IPS DF 6.9 (cell line): ENCODE measurements at regions not wholly inside any gene's neighbourhood (a gene's known extent, or its start where the extent isn't known, plus 50 kb on each side); places are given as distances from the start of the nearest gene placed in this dataset.

Experiments used
- DNase-seq: peaks from one replicate; pipeline ENCODE4 v3.0.0-alpha.2; 2013; ENCODE audit warnings: low read depth, low spot score
- H3K27ac ChIP-seq: one replicate; pipeline ENCODE4 v1.5.1; 2013; ENCODE audit warnings: low read length, control low read depth
- H3K27me3 ChIP-seq: 2 replicates; pipeline ENCODE4 v1.6.1; 2013; ENCODE audit warnings: mild to moderate bottlenecking, low read length; ENCODE audit not compliant: control insufficient read depth, insufficient read depth
- H3K36me3 ChIP-seq: 2 replicates; pipeline ENCODE4 v1.6.1; 2013; ENCODE audit warnings: low read length; ENCODE audit not compliant: control insufficient read depth, insufficient read depth
- H3K4me1 ChIP-seq: 2 replicates; pipeline ENCODE4 v1.6.1; 2013; ENCODE audit warnings: low read length; ENCODE audit not compliant: control insufficient read depth, insufficient read depth
- H3K4me3 ChIP-seq: 2 replicates; pipeline ENCODE4 v1.5.1; 2013; ENCODE audit warnings: mild to moderate bottlenecking, low read length
- H3K9me3 ChIP-seq: 2 replicates; pipeline ENCODE4 v1.6.1; 2013; ENCODE audit warnings: low read length, inconsistent platforms; ENCODE audit not compliant: control insufficient read depth, insufficient read depth
- WGBS: extraction: QIAGEN DNeasy Blood & Tissue Kit; methylation state at CpG from one replicate; pipeline ENCODE4 v1.1.7; 2013; ENCODE audit warnings: mixed read lengths, missing lambda C conversion rate; ENCODE audit not compliant: insufficient read length, insufficient coverage; 5-methylcytosine and 5-hydroxymethylcytosine counted together

DNA sequence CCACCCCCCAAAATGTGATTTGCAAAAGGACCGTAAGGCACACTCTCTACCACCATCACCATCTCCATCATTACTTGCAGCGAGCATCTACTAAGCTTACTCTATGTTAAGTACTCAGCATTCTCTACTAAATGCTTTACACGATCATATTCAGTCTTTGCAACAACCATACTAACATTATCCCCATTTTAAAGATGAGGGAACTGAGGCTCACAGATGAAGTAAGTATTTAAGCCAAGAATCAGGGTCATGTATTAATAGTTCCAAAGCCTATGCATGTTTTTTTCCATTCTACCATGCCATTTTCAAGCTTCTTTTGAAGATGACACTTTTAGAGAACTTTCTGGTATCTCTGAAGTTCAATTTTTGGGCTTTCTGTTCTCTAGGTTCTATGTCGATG, 121.7 kb upstream of the ANKRD55 start:
- H3K27me3 ChIP-seq: no peaks in the 10 kb centered on the region
- H3K4me3 ChIP-seq: no peak overlapping the region
- no peaks in the 10 kb centered on the region for H3K36me3 ChIP-seq
- no CpG with 5 or more reads among the region's 4 CpGs for WGBS
- no peak overlapping the region for H3K27ac ChIP-seq
- H3K9me3 ChIP-seq: no peaks in the 10 kb centered on the region
- DNase-seq: no peak
- no peaks in the 10 kb centered on the region for H3K4me1 ChIP-seq

DNA sequence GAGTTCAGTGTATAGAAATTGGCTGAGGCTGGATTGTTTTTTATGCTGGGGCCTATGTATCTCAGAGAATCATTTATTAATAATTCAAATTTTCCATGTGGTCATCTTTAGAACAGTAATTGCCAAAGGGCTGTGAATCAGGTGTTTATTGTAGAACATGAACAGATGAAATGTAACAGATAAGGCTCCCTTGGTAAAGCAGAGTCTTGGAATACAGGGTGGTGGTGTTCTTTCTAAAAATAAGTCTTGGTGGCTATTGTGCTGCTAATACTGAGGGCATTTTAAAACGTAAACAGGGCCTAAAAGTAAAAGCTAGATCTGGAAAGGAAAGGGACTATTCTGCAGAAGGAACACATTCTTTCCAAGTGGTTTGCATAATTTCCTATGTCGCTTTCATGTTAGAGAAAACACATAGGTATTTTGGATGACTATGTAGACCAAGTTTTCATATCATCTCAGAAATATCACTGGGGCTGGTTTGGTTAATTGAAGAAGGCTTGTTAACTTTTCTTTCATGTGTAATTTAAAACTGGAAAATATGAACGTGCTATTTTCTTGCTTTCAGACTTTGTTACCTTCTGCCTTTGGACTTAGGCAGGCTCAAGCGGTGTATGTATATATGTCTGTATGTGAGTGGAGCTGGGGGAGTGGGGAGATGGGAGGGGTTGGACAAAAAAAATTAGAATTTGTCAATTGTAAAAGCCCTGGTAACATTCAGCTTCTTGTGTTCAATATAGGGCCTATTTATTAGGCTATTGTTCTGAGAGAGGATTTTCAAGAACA, 119.9 kb upstream of the ANKRD55 start:
- Histone ChIP-seq H3K27ac (no peak overlapping the region), H3K9me3 (no peaks in the 10 kb centered on the region), H3K27me3 (no peaks in the 10 kb centered on the region), H3K36me3 (no peaks in the 10 kb centered on the region), H3K4me1 (no peaks in the 10 kb centered on the region), H3K4me3 (no peak overlapping the region)
- WGBS: no CpG with 5 or more reads among the region's 4 CpGs
- no peak for DNase-seq

DNA sequence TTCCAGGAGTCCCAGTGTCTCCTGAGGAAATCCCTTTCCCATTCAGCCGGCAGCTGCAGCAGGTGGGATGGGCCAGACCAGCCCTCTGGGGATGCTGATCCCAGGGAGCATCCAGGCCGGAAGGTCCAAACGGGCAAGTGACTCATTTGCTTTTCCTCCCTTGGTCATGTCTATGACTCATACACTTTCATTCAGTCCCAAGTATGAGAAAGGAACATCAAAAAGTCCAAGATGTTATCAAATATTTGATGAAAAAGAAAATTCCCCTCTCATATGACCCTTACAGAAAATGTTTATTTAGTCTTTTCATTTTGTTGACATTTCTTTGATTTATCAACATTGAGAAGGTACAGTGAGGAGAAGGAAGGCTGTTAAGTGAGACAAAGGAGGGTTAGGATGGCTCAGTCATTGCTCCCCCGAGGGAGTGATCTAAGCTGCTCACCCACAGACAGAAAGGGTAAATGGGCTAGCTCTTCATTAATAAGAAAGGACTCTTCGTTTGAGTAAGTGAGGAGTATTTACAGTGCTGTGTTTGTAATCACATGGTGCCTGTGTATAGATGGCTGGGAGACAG, 117.6 kb upstream of the ANKRD55 start:
- no peaks in the 10 kb centered on the region for H3K9me3 ChIP-seq
- no peaks in the 10 kb centered on the region for H3K27me3 ChIP-seq
- no peaks in the 10 kb centered on the region for H3K36me3 ChIP-seq
- DNase-seq: no peak
- no CpG with 5 or more reads among the region's 5 CpGs for WGBS
- H3K4me3 ChIP-seq: no peak overlapping the region
- H3K4me1 ChIP-seq: no peaks in the 10 kb centered on the region
- H3K27ac ChIP-seq: no peak overlapping the region

DNA sequence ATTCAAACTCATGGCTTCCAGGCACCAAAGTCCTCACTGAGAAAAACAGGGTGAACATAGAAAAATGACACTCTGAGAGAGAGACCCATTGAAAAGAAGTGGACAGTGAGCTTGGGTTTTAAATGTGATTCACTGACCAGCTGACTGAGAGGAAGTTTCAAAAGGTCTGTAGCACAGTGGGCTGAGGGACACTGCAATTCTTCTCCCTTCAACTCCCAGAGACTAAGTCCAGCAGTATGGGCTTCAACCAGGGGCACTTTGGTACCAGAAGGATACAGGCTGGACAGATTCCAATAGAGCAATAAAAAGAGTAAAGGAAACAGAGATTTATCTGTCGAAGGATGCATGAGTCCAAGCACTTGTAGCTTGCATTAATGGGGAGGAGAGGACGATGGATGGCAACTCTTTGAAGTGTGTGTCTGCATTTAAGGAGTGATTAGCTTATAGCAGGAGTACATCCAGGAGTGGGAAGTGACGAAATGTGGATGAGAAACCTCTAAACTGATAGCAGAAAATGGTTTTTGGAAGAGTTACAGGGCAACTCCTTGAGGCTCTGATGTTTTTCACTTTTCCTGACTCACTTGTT, 117.0 kb upstream of the ANKRD55 start:
- H3K27me3 ChIP-seq: no peaks in the 10 kb centered on the region
- no peak overlapping the region for H3K27ac ChIP-seq
- no peaks in the 10 kb centered on the region for H3K4me1 ChIP-seq
- H3K36me3 ChIP-seq: no peaks in the 10 kb centered on the region
- H3K9me3 ChIP-seq: no peaks in the 10 kb centered on the region
- no peak for DNase-seq
- no CpG with 5 or more reads among the region's 3 CpGs for WGBS
- H3K4me3 ChIP-seq: no peak overlapping the region

DNA sequence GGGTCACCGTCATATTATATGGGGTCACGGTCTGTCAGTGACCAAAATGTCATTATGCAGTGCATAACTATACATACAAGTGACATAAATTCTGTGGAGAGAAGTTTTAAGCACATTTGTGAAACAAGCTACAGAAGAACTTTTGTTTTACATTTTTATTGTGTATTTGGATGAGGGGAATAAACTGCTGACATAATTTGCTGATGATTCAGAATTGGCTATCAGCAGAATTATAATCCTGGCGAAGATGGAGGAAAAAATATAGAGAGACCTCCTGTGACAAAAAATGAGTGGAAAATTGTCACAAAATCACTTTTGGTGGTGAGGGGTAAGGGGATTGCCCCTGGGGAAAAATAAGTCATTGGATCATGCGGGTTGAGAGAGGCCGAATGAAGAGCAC, 116.3 kb upstream of the ANKRD55 start:
- H3K27me3 ChIP-seq: no peaks in the 10 kb centered on the region
- WGBS: no CpG with 5 or more reads among the region's 5 CpGs
- no peaks in the 10 kb centered on the region for H3K4me1 ChIP-seq
- DNase-seq: no peak
- no peak overlapping the region for H3K4me3 ChIP-seq
- no peaks in the 10 kb centered on the region for H3K9me3 ChIP-seq
- H3K36me3 ChIP-seq: no peaks in the 10 kb centered on the region
- no peak overlapping the region for H3K27ac ChIP-seq

DNA sequence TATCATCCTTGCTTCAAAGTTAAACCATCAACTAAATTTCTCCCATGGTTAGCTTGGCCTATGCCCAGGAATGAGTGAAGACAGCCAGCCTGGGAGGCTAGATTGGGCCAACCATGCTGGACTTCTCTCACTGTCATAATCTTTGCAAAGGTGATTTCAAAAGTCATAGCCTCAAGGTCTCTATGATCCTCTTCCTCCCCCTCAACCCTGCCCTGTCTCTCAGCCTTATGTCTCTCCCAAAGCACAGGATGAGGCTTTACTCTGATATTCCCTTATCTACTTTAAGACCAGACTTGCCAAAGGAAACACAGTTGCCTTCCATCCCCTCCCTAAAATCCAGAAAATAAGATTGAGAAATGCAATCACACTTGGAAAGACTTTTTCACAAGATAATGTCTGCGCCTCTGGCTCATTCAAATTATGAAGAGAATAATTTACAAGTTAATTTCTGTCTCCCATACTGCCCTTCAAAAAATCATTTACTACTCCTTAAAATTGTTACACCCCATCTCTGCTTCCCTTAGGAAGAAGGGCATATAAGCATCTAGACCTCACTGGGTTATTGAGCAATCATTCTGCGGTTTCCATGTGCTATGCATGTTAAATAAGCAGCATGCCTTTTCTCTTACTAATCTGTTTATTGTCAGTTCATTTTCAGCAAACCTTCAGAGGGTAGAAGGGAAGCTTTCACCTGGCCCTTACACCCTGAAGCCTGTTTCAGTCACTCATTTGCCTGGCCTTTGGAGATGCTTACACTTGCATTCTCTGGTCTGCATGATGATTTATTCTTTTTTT, 113.8 kb upstream of the ANKRD55 start:
- Histone ChIP-seq H3K9me3 (no peaks in the 10 kb centered on the region), H3K4me1 (no peaks in the 10 kb centered on the region), H3K27ac (no peak overlapping the region), H3K27me3 (no peaks in the 10 kb centered on the region), H3K4me3 (no peak overlapping the region), H3K36me3 (no peaks in the 10 kb centered on the region)
- no CpG with 5 or more reads among the region's 2 CpGs for WGBS
- DNase-seq: no peak

DNA sequence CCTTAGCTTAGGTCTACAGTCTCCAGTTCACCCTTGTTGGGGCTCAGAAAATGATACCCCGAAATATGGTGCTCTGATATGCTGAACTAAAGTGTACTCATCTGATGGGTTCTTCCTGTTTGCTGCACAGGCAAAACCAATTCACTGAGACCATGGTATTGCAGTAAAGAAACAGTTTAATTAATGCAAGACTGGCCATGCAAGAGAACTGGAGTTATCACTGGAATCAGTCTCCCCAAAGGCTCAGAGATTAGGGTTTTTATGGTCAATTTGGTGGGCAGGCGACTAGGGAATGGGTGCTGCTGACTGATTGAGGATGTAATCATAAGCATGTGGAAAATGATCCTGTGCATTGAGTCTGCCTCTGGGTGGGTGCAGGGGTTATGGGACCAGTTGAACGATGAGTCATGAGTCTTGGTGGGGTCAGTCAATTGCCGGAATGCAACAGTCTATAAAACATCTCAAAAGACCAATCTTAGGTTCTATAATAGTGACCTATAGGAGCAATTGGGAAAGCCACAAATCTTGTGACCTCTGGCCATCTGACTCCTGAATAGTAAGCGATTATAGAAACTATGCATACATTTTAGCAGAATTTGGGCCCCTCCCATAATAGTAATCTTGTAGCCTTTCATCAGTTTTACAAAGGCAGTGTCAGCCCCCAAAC, 113.0 kb upstream of the ANKRD55 start:
- WGBS: no CpG with 5 or more reads among the region's 5 CpGs
- H3K36me3 ChIP-seq: no peaks in the 10 kb centered on the region
- H3K4me3 ChIP-seq: no peak overlapping the region
- no peak overlapping the region for H3K27ac ChIP-seq
- H3K9me3 ChIP-seq: no peaks in the 10 kb centered on the region
- no peaks in the 10 kb centered on the region for H3K27me3 ChIP-seq
- H3K4me1 ChIP-seq: no peaks in the 10 kb centered on the region
- DNase-seq: no peak

DNA sequence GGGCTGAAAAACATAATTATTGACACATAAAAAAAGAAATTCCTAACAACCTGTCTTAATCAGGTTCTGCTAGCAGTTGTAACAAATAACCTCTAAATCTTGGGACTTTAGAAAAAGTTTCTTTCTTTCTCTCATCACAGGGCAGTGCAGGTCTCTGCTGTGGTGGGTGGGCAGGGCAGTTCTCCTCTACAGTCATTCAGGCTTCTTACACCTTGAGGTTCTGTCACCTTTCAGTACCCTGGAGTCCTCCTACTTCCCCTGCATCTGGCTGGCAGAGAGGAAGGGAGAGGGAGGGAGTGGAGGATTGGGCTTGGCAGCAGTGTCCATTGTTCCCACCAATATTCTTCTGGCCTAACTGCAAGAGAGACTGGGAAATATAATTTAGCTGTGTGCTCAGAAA, 112.2 kb upstream of the ANKRD55 start:
- Histone ChIP-seq H3K27ac (no peak overlapping the region), H3K36me3 (no peaks in the 10 kb centered on the region)

DNA sequence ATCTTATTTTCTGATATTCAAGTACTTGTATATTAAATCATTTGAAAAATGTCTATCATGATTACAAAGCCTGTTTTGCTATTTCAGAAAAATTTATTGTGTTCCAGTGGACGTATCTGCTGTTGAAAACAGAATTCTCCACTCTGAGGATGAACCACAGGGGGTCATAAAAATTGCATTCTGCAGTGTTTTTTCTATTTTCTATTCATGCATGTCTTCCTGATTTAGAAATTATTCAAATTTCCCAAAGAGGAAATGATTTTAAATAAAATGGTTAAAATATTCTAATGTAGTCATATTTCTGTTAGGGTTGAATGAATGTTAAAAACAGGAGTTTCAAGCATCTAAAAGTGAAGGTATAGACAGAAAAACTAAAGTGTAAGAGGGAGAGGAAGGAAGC, 111.5 kb upstream of the ANKRD55 start:
- Histone ChIP-seq H3K36me3 (no peaks in the 10 kb centered on the region), H3K27ac (no peak overlapping the region), H3K4me3 (no peak overlapping the region), H3K27me3 (no peaks in the 10 kb centered on the region), H3K9me3 (no peaks in the 10 kb centered on the region), H3K4me1 (no peaks in the 10 kb centered on the region)
- WGBS: no CpG with 5 or more reads among the region's 1 CpG
- no peak for DNase-seq

More for the DNA sequence above, 112.2 kb upstream of the ANKRD55 start:
- no peaks in the 10 kb centered on the region for H3K4me1 ChIP-seq
- DNase-seq: no peak
- no peaks in the 10 kb centered on the region for H3K27me3 ChIP-seq
- H3K4me3 ChIP-seq: no peak overlapping the region
- no peaks in the 10 kb centered on the region for H3K9me3 ChIP-seq

DNA sequence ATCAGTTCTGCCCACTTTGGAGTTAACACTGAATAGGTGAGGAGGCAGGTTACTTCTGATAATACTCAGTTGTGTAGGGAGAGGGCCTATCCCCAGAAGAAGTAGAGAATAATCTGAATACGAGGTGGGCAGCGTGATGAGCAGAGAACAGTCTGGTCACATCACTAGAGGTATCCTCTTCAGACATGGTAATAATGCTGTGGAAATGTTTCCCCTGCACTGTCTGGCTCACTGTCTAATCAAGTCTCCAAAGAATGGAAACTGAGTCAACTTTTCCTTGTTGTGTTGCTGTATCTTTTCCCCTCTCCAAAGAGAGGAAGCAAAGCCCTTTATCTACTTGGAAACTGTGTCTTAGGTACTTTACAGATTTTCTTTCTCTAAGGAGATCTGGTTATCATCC, 110.9 kb upstream of the ANKRD55 start:
- WGBS: no CpG with 5 or more reads among the region's 2 CpGs
- Histone ChIP-seq H3K4me1 (no peaks in the 10 kb centered on the region), H3K4me3 (no peak overlapping the region), H3K27ac (no peak overlapping the region), H3K9me3 (no peaks in the 10 kb centered on the region), H3K36me3 (no peaks in the 10 kb centered on the region), H3K27me3 (no peaks in the 10 kb centered on the region)
- DNase-seq: no peak
